HUES48 (cell line): ENCODE measurements at regions not wholly inside any gene's neighbourhood (a gene's known extent, or its start where the extent isn't known, plus 50 kb on each side); places are given as distances from the start of the nearest gene placed in this dataset.
A peak's percentile ranks its signal among the peaks of the same experiment; 100 is the strongest.
"Not testable (repeated sequence)": the region's sequence is repeated elsewhere in the genome, so short reads cannot be mapped to it uniquely, and the experiment has no call there.

Source experiments
- H3K27ac ChIP-seq: one replicate; pipeline ENCODE4 v1.7.0; 2013; ENCODE audit warnings: low read depth, low read length, inconsistent platforms
- H3K27me3 ChIP-seq: 2 replicates; pipeline ENCODE4 v1.6.1; 2013; ENCODE audit warnings: mild to moderate bottlenecking, low read length; ENCODE audit not compliant: control insufficient read depth, insufficient read depth
- H3K36me3 ChIP-seq: 2 replicates; pipeline ENCODE4 v1.6.1; 2013; ENCODE audit warnings: low read length; ENCODE audit not compliant: control insufficient read depth, insufficient read depth
- H3K4me1 ChIP-seq: 2 replicates; pipeline ENCODE4 v1.6.1; 2013; ENCODE audit warnings: mild to moderate bottlenecking, low read length; ENCODE audit not compliant: control insufficient read depth, insufficient read depth
- H3K4me3 ChIP-seq: 2 replicates; pipeline ENCODE4 v1.5.1; 2013; ENCODE audit warnings: mild to moderate bottlenecking, low read depth, low read length
- H3K9ac ChIP-seq: 2 replicates; pipeline ENCODE4 v1.6.1; 2013; ENCODE audit warnings: mild to moderate bottlenecking, low read depth, low read length, moderate library complexity
- H3K9me3 ChIP-seq: 2 replicates; pipeline ENCODE4 v1.6.1; 2013; ENCODE audit warnings: low read length; ENCODE audit not compliant: control insufficient read depth, insufficient read depth

DNA sequence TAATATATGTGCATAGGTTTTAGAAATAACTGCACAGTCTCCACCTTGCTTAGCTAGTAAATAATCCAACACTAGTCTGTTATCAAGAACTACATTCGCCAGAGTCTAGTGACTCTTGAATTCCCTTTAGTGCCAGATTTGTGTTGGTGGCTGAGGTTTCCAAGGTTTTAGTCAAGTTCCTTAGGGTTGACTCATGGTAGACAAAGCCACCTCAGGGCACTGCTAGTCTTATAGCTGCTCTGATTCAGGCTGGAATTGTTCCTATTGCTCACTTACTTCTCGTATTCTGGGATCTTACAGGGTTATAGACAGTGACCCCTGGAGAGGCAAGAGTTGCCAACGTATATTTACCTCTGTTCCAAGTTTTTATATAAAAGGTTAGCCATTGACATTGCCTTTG is 1369.8 kb upstream of the CDH9 start:
- no peaks in the 10 kb centered on the region for H3K36me3 ChIP-seq
- no peak overlapping the region for H3K27ac ChIP-seq
- no peak overlapping the region for H3K4me3 ChIP-seq
- peaks cover 4% of the 10 kb centered on the region for H3K9me3 ChIP-seq
- no peak overlapping the region for H3K9ac ChIP-seq
- peaks cover 8% of the 10 kb centered on the region for H3K4me1 ChIP-seq
- no peaks in the 10 kb centered on the region for H3K27me3 ChIP-seq

DNA sequence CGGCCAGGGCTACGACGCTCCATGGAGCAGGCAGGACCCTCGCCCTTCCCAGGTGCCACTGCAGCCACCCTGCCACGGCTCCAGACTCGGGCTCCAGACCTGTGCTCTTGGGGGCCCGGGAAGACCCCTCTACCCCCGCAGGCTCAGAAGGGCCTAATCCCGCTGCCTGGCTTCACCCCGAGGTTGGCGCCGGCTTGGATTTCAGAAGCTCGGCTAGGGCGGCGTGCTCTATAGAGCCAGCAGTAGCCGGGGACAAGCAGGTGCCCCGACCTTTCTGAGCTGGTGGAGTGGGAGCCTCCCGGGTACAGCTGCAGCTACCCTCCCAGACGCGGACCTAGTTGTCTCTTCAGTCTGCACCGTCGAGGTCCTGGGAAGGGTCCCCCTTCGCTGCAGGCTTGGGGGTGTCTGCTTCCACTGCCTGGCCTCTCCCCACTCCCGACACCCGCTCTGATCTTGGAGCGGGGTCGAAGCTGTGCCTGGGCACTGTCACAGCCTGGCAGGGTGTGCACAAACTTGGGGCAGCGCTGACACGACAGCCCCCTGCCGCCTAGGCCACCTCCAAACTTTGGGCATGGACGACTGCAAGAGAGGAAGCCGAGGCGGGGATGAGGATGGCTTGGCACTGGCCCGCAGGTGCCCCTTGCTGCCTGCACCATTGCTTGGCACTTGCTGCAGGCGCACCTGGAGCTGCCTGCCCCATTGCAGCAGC is 1366.1 kb upstream of the CDH9 start:
- peaks cover 8% of the 10 kb centered on the region for H3K4me1 ChIP-seq
- no peaks in the 10 kb centered on the region for H3K27me3 ChIP-seq
- H3K9ac ChIP-seq: no peak overlapping the region
- peak overlapping the region; percentile 37 for H3K27ac ChIP-seq
- H3K4me3 ChIP-seq: no peak overlapping the region
- H3K9me3 ChIP-seq: peaks cover 4% of the 10 kb centered on the region; the same call in 1 of the 2 replicates
- no peaks in the 10 kb centered on the region for H3K36me3 ChIP-seq

DNA sequence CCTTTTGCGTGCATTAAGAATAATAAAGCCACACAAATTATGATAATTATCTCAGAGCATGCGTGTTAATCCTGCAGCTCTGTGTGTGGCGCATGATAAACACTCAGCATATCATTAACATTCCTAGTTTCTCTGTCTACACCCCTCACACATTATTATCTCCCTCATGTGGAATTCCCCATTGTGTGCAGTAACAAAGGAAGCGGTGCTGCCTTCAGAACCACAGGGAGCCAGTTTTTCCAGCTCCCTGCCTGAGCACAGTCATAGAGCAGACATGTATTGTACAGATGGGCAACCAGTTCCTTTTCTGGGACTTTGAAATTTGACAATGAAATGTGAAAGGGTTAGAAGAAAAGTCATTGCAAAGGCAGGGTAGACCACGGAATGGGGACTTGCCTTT is 1365.5 kb upstream of the CDH9 start:
- Histone ChIP-seq H3K36me3 (no peaks in the 10 kb centered on the region), H3K4me3 (no peak overlapping the region), H3K27me3 (no peaks in the 10 kb centered on the region), H3K9me3 (peaks cover 4% of the 10 kb centered on the region; the same call in 1 of the 2 replicates), H3K4me1 (peaks cover 8% of the 10 kb centered on the region), H3K27ac (peak overlapping the region; percentile 37), H3K9ac (no peak overlapping the region)

DNA sequence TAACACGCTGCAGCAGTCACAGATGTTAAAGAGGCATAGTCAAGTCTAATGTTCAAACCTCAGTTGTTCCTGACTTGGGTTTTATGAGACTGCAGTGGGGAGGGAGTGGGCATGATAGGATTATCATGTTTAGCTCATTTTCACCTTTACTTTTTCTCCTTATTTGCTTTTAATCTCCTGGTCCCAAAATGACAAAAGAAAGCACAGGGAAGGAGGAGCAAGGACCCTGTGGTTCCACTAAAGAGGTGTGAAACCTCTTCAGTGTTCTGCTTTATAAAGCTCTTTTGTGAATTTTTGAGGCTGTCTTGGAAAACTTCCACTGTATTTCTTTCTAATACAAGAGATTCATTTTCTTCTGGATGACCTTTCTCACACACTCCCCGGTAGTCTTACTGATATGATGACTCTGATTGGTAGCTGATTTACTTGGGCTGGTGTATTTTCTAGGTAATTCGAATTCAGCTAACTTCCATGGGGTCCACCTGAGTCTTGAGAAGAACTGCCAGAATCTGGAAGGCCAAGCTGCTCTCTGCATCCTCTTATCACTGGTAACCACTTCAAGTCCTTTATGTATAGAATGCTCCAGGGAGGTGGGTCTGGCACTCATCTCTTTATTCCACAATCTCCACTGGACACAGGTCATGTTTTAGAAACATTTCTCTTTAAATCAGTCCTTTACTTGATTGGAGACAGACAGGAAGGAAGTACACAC is 1364.4 kb upstream of the CDH9 start:
- Histone ChIP-seq H3K9me3 (no peaks in the 10 kb centered on the region), H3K9ac (no peak overlapping the region), H3K36me3 (no peaks in the 10 kb centered on the region), H3K27ac (peak overlapping the region; percentile 53), H3K4me1 (peaks cover 14% of the 10 kb centered on the region), H3K27me3 (no peaks in the 10 kb centered on the region), H3K4me3 (no peak overlapping the region)

DNA sequence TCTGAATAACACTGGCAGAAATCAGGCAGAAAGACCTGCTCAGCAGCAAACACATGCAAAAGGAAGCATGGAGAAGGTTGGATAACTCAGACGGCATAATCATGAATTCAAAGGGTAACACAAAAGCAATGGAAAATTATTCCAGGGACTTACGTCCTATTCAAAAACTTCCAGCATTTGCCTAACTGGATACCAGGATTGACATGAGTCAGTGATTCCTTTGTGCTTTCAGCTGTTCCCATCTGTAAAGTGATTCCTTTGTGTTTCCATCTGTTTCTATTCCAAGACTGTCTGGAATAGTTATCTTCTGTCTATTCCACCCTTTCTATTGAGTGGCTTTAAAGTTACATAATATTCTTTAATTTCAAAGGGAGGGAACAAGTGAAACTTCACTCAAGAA is 1361.7 kb upstream of the CDH9 start:
- Histone ChIP-seq H3K4me3 (no peak overlapping the region), H3K27me3 (no peaks in the 10 kb centered on the region), H3K9ac (no peak overlapping the region), H3K9me3 (no peaks in the 10 kb centered on the region), H3K36me3 (no peaks in the 10 kb centered on the region), H3K27ac (no peak overlapping the region), H3K4me1 (peaks cover 20% of the 10 kb centered on the region)

DNA sequence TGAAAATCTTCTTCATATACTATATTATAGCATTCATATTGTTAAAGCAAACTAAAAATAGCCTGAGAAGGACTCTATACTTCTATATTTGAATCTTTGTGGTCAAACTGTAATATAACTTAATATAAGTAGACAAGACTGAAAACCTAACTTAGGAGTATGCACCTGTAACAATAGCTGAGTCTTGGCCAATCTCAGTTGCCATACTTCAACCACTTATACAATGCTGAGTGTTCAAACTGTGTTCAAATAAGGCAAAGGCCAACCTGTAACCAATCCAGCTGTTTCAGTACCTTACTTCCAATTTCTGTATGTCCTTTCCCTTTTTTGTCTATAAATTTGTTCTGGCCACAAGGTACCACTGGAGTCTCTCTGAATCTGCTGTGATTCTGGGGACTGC is 1360.8 kb upstream of the CDH9 start:
- H3K27ac ChIP-seq: no peak overlapping the region
- H3K4me3 ChIP-seq: no peak overlapping the region
- no peaks in the 10 kb centered on the region for H3K27me3 ChIP-seq
- H3K4me1 ChIP-seq: peaks cover 20% of the 10 kb centered on the region
- no peaks in the 10 kb centered on the region for H3K36me3 ChIP-seq
- no peak overlapping the region for H3K9ac ChIP-seq
- no peaks in the 10 kb centered on the region for H3K9me3 ChIP-seq

DNA sequence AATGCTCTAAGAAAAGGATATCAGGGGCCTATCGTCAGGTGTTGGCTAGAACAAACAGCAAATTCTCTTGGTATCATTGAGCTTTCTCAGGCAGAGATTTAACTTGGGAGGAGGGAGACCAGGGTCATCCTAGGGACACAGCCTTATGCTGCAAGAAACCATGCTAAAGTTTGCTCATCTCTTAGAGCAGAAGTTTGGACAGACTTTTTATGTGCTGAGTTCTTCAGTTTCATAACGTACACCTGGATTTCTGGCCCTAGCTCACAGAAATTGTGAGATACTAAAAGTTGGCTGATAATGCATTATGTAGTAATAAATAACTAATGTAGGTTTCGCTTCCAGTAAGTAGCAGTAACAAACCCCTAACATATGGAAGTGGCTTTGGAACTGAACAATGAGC is 1359.8 kb upstream of the CDH9 start:
- Histone ChIP-seq H3K9me3 (no peaks in the 10 kb centered on the region), H3K9ac (no peak overlapping the region), H3K36me3 (no peaks in the 10 kb centered on the region), H3K4me1 (peaks cover 18% of the 10 kb centered on the region), H3K27me3 (no peaks in the 10 kb centered on the region), H3K27ac (peak overlapping the region; percentile 86), H3K4me3 (no peak overlapping the region)

DNA sequence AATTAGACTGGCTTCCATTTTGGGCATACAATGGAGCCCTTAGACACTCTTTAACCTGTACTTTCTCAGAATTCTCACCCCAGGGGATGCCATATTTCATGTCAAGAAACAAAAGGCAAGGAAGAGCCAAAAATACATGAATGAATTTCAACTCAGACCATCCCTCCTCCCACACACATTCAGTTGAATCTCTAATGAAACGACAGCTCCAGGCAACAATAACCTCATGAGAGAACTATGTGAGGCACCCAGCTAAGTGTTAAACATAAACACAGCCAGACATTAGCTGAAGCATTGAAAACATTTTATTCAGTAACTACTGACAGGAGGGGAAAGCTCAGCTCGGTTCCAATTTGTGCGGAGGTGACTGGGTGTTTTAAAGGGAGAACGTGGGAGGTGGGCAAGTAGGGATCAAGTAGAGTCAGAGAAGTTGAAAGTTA is 1359.1 kb upstream of the CDH9 start:
- H3K9ac ChIP-seq: no peak overlapping the region; the same call in 1 of the 2 replicates
- H3K27ac ChIP-seq: peak overlapping the region; percentile 86
- H3K4me3 ChIP-seq: no peak overlapping the region; the same call in 1 of the 2 replicates
- peaks cover 18% of the 10 kb centered on the region for H3K4me1 ChIP-seq
- H3K9me3 ChIP-seq: no peaks in the 10 kb centered on the region
- H3K36me3 ChIP-seq: no peaks in the 10 kb centered on the region
- H3K27me3 ChIP-seq: no peaks in the 10 kb centered on the region

DNA sequence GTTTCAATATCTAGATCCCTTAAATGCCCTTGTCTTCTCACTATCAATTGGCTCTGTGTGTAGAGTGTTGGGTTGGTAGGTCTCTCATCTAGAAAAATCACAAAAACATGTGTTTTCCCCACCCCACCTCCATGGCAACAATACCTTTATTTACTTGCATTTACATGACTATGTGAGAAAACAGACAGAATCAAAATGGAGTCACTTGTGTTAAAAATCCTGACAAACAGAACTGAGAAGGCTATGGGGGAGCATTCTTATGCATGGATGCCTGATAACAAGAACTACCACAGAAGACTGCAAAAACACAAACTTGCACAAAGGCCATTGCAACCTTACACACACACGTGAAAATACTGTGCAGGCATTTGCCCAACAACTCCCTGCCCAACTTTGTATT is 1352.9 kb upstream of the CDH9 start:
- H3K36me3 ChIP-seq: no peaks in the 10 kb centered on the region
- H3K4me3 ChIP-seq: no peak overlapping the region
- no peaks in the 10 kb centered on the region for H3K9me3 ChIP-seq
- H3K27me3 ChIP-seq: no peaks in the 10 kb centered on the region
- H3K4me1 ChIP-seq: peaks cover 26% of the 10 kb centered on the region
- H3K27ac ChIP-seq: peak overlapping the region; percentile 74
- no peak overlapping the region for H3K9ac ChIP-seq

DNA sequence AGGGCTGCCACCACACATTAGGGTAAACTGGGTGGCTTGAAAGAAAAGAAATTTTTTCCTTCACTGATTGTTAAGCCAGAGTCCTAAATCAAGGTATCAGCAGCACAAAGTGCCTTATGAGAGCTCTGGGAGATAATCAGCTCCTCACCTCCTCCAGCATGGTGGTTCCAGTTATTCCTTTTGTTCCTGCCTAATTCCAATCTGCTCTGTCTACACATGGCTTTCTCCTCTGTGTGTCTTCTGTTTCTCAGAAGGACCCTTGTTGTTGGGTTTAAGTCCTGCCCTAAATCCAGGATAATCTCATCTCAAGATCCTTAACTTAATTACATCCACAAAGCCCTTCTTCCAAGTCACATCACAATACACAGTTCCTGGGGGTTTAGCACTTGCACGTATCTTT is 1352.0 kb upstream of the CDH9 start:
- H3K9me3 ChIP-seq: no peaks in the 10 kb centered on the region
- H3K27ac ChIP-seq: peak overlapping the region; percentile 74
- no peaks in the 10 kb centered on the region for H3K27me3 ChIP-seq
- no peak overlapping the region for H3K9ac ChIP-seq
- H3K4me1 ChIP-seq: peaks cover 26% of the 10 kb centered on the region
- H3K36me3 ChIP-seq: no peaks in the 10 kb centered on the region
- no peak overlapping the region for H3K4me3 ChIP-seq

DNA sequence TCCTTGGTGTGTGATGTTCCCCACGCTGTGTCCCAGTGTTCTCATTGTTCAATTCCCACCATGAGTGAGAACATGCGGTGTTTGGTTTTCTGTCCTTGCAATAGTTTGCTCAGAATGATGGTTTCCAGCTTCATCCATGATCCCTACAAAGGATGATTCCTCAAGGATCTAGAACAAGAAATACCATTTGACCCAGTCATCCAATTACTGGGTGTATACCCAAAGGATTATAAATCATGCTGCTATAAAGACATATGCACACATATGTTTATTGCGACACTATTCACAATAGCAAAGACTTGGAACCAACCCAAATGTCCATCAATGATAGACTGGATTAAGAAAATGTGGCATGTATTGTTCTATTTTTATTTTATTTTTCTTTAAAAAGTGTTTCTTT is 1351.3 kb upstream of the CDH9 start:
- H3K4me3 ChIP-seq: not testable (repeated sequence)

More for the DNA sequence above, 1351.3 kb upstream of the CDH9 start:
- peaks cover 26% of the 10 kb centered on the region for H3K4me1 ChIP-seq
- H3K9ac ChIP-seq, H3K27me3 ChIP-seq, H3K27ac ChIP-seq, H3K36me3 ChIP-seq, H3K9me3 ChIP-seq: not testable (repeated sequence)
